C4-2B (cell line): ENCODE measurements at regions not wholly inside any gene's neighbourhood (a gene's known extent, or its start where the extent isn't known, plus 50 kb on each side); places are given as distances from the start of the nearest gene placed in this dataset.

ENCODE experiments used
- CTCF ChIP-seq: fragments of 450-650 bp; conservative IDR thresholded peaks from 2 replicates; pipeline ENCODE4 v1.5.1; 2017; ENCODE audit warnings: mild to moderate bottlenecking
- ZFX ChIP-seq: fragments of 450-650 bp; IDR thresholded peaks from 2 replicates; pipeline ENCODE4 v1.6.1; 2017

- TF ChIP-seq CTCF = no peak
- TF ChIP-seq ZFX = no peak
Measured at GRCh38 chr19:30711296-30711695, 339.1 kb downstream of the ZNF536 start.
